Erythroblast (primary cell): ENCODE measurements at regions not wholly inside any gene's neighbourhood (a gene's known extent, or its start where the extent isn't known, plus 50 kb on each side); places are given as distances from the start of the nearest gene placed in this dataset.

Experiments
- DNase-seq, 2 experiments: peaks; one replicate each; lab custom pipeline; 2025; lab: John Stamatoyannopoulos, UW
- GATA1 ChIP-seq: IDR thresholded peaks from 2 replicates; pipeline ENCODE4 v1.6.1; 2011; ENCODE audit warnings: low read depth, mild to moderate bottlenecking, control low read depth, low read length, moderate library complexity
- POLR2A ChIP-seq: IDR thresholded peaks from 2 replicates; pipeline ENCODE4 v1.6.1; 2011; ENCODE audit warnings: mild to moderate bottlenecking, low read length

DNA sequence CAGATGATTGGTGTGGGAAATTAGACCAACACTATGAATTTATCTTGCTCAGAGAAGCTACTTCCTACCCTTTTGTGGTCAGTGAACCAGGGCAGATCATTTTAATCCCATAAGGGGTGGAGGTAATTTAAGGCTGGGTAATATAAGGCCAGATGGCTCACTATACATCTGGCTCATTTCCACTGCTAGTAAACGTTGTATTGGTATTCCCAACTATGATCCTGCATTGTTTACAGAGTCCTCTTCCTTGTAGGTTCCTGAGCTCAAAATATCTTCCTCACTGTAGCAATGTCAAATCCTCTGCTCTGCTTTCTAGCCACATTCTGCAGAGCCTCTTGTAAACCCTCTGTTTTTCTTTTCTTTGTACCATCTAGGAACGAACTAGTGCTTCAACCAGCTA, 93.0 kb upstream of the MGAT4C start:
- no peak for TF ChIP-seq POLR2A
- no peak for TF ChIP-seq GATA1
- DNase-seq = no peak

DNA sequence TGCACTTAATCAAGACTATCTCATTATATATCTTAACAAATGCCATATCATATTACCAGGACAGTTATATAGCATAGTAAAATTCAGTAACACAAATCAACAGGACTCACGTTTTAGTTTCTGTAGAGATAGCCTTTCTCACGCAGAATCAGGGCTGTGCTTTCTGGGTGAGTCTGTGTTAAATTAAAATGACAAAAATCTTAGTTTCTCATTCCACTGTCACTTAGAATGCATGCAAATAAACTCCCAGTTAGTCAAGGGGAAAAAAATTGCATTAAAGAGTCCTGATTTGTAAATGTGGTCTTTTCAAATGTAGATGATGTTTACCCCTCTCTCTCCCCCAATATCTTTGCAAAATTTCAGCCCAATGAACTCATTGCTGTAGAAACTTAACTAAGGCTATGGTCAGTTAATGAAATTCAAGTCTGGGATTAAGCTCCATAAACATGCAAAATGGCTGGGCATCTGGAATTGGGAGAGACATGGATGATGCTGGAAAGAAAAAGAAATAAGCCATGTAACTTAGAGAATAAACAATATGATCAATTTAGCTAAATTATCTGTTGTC, 77.8 kb upstream of the MGAT4C start:
- TF ChIP-seq GATA1 (no peak), POLR2A (no peak)
- no peak for DNase-seq

DNA sequence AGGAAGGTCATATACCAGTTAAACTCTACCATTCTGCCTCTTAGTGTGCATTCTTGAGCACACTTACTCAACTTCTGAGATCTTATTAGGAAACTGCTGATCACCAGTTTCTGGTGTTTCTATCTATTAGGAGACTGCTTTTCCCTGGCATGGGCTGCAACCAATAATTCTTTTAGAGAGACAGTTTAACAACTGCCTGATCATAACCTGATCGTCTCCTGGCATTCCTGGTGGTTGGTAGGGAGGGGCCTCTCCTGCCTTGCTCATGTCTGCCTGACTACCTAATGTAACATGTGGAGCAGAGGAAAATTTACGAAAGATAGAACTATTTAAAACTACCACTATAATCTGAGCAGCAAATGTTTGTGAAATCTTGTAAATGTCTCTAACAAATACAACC, 75.3 kb upstream of the MGAT4C start:
- no peak for DNase-seq
- TF ChIP-seq GATA1 (no peak), POLR2A (no peak)

DNA sequence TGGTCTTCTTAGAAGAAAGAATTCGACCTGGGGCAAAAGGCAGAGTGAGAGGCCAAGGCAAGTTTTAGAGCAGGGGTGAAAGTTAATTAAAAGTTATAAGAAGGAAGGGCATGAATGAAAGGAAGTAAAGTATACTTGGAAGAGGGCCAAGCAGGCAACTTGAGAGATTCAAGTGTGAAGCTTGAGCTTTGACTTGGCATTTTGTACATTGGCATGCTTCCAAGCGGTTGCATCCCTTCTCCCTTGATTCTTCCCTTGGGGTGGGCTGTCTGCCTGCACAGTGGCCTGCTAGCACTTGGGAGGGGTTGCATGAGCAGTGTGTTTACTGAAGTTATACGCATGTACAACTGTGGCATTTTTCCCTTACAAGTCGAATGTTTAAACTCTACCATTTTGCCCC, 74.8 kb upstream of the MGAT4C start:
- no peak for TF ChIP-seq POLR2A
- no peak for TF ChIP-seq GATA1
- DNase-seq = no peak

DNA sequence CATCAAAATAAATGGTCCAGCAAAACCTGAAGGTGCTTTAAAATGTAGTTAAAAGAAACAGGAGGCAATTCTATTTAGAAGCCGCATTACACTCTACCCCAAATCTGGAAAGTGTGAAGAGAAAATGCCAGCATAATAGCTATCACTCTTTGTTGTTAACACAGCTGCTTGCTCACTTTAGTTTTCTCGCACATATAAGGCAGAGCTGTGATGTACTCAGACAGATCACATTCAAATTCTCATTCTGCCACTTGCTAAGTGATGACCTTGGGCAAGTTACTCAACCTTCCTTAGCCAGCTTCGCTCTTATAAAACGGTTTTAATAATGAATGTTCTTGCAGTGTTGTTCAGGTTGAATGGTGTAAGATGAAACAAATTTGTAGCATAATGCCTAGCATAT, 56.0 kb upstream of the MGAT4C start:
- no peak for DNase-seq
- TF ChIP-seq GATA1 (no peak), POLR2A (no peak)
